ENCODE measurements at regions not wholly inside any gene's neighbourhood (a gene's known extent, or its start where the extent isn't known, plus 50 kb on each side); places are given as distances from the start of the nearest gene placed in this dataset.

DNA sequence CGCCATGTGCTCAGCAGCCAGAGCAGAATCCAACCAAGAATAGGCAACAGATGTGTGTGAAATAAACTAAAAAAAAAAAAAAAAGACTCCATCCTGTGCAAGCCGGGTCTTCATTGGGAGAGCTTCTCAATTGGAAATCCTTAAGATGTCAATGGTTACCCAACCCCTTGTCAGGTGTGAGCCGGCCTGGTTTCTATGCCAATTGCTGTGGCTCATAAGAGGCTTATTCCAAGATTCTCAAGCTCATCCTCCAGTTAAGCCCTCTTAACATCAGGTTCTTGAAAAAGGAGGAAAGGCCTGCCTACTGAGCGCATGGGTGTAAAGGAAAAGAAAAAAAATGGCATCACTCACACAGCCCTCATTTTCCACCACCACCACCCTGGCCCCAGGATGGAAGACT, 1084.6 kb downstream of the UQCRFS1 start:
- TF ChIP-seq, protein P1, sequence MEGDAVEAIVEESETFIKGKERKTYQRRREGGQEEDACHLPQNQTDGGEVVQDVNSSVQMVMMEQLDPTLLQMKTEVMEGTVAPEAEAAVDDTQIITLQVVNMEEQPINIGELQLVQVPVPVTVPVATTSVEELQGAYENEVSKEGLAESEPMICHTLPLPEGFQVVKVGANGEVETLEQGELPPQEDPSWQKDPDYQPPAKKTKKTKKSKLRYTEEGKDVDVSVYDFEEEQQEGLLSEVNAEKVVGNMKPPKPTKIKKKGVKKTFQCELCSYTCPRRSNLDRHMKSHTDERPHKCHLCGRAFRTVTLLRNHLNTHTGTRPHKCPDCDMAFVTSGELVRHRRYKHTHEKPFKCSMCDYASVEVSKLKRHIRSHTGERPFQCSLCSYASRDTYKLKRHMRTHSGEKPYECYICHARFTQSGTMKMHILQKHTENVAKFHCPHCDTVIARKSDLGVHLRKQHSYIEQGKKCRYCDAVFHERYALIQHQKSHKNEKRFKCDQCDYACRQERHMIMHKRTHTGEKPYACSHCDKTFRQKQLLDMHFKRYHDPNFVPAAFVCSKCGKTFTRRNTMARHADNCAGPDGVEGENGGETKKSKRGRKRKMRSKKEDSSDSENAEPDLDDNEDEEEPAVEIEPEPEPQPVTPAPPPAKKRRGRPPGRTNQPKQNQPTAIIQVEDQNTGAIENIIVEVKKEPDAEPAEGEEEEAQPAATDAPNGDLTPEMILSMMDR (IDR thresholded peaks at IDR 0.05; ENCODE audit: low read depth, low read length): no peak
- TF ChIP-seq, protein P2, sequence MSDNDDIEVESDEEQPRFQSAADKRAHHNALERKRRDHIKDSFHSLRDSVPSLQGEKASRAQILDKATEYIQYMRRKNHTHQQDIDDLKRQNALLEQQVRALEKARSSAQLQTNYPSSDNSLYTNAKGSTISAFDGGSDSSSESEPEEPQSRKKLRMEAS (IDR thresholded peaks at IDR 0.05; ENCODE audit: low read depth, low read length): no peak
- TF ChIP-seq POLR2A (IDR thresholded peaks at IDR 0.05; ENCODE audit: extremely low read depth, insufficient read length) (no peak), MYC (IDR thresholded peaks at IDR 0.05; ENCODE audit: low read depth, low read length) (no peak)
